ENCODE measurements at regions not wholly inside any gene's neighbourhood (a gene's known extent, or its start where the extent isn't known, plus 50 kb on each side); places are given as distances from the start of the nearest gene placed in this dataset.

- TF ChIP-seq CTCF (IDR thresholded peaks at IDR 0.05 in 4 of 5, conservative IDR thresholded peaks at IDR 0.05 in 1 of 5) (no peak), POLR2A (IDR thresholded peaks at IDR 0.05) (no peak)
These were observed 494.9 kb downstream of the PSAT1 start for GRCh38 chr9:78791779-78792178.

All from gastrocnemius medialis (tissue), 4 donors.